Stomach (tissue), 4 donors: ENCODE measurements at regions not wholly inside any gene's neighbourhood (a gene's known extent, or its start where the extent isn't known, plus 50 kb on each side); places are given as distances from the start of the nearest gene placed in this dataset.

Source experiments
- EP300 ChIP-seq: sonication (generic); formaldehyde crosslinking; IDR thresholded peaks from one replicate; pipeline ENCODE4 v1.6.1; 2017; ENCODE audit warnings: antibody characterized with exemption
- POLR2A ChIP-seq, 4 donors: fragments of 450-650 bp; IDR thresholded peaks; one replicate each; pipeline ENCODE4 v1.6.1; 2016; ENCODE audit warnings: antibody characterized with exemption in 4 of 4, control low read depth in 2 of 4, mild to moderate bottlenecking in 1 of 4, moderate library complexity in 1 of 4
- POLR2AphosphoS5 ChIP-seq, 3 donors: sonication (generic); formaldehyde crosslinking; IDR thresholded peaks; one replicate each; pipeline ENCODE4 v1.6.1; 2016; ENCODE audit warnings: antibody characterized with exemption in 3 of 3
- TF ChIP-seq, protein P1 (sequence below), 7 experiments: fragments of 450-650 bp in 4 of 7; fragments of 200-600 bp in 3 of 7; sonication (generic) in 3 of 7; IDR thresholded peaks; one replicate each; pipeline ENCODE4 v1.5.1; 2016 to 2019; ENCODE audit warnings: antibody characterized with exemption in 7 of 7, control low read depth in 2 of 7, mild to moderate bottlenecking in 1 of 7

- TF ChIP-seq, protein P1, sequence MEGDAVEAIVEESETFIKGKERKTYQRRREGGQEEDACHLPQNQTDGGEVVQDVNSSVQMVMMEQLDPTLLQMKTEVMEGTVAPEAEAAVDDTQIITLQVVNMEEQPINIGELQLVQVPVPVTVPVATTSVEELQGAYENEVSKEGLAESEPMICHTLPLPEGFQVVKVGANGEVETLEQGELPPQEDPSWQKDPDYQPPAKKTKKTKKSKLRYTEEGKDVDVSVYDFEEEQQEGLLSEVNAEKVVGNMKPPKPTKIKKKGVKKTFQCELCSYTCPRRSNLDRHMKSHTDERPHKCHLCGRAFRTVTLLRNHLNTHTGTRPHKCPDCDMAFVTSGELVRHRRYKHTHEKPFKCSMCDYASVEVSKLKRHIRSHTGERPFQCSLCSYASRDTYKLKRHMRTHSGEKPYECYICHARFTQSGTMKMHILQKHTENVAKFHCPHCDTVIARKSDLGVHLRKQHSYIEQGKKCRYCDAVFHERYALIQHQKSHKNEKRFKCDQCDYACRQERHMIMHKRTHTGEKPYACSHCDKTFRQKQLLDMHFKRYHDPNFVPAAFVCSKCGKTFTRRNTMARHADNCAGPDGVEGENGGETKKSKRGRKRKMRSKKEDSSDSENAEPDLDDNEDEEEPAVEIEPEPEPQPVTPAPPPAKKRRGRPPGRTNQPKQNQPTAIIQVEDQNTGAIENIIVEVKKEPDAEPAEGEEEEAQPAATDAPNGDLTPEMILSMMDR (IDR thresholded peaks at IDR 0.05): no peak
- TF ChIP-seq POLR2A (IDR thresholded peaks at IDR 0.05) (no peak), EP300 (no peak), POLR2AphosphoS5 (IDR thresholded peaks at IDR 0.05) (no peak)
Measured at GRCh38 chr13:90382425-90382824, 965.1 kb upstream of the MIR17HG start.
